Esophagus muscularis mucosa (tissue), 4 donors: ENCODE measurements at regions not wholly inside any gene's neighbourhood (a gene's known extent, or its start where the extent isn't known, plus 50 kb on each side); places are given as distances from the start of the nearest gene placed in this dataset.
A peak's percentile ranks its signal among the peaks of the same experiment; 100 is the strongest.

Experiments used
- DNase-seq: peaks from one replicate; pipeline ENCODE4 v3.0.0-alpha.2; 2017; ENCODE audit errors: extremely low spot score
- H3K27ac ChIP-seq, 4 donors: fragments of 200-600 bp; sonication (generic); replicated peaks in 1 of 4; 1 replicate in 3 of 4; 2 replicates in 1 of 4; pipeline ENCODE4 v1.5.1; 2016 to 2019; ENCODE audit warnings: mild to moderate bottlenecking in 1 of 4
- H3K27me3 ChIP-seq, 4 donors: fragments of 200-600 bp; sonication (generic); one replicate each; pipeline versions ENCODE4 v1.5.1 to v1.6.0; 2016 to 2019
- H3K36me3 ChIP-seq, 4 donors: fragments of 200-600 bp; sonication (generic); one replicate each; pipeline ENCODE4 v1.5.1; 2016 to 2019
- H3K4me1 ChIP-seq, 4 donors: fragments of 200-600 bp; sonication (generic); one replicate each; pipeline ENCODE4 v1.5.1; 2016 to 2019
- H3K4me3 ChIP-seq, 4 donors: fragments of 200-600 bp; sonication (generic); 1 replicate in 2 of 4; 2 replicates in 2 of 4; pipeline ENCODE4 v1.5.1; 2016 to 2019; ENCODE audit warnings: mild to moderate bottlenecking in 4 of 4, moderate library complexity in 1 of 4
- H3K9me3 ChIP-seq, 4 donors: fragments of 200-600 bp; sonication (generic); 1 replicate in 3 of 4; 2 replicates in 1 of 4; pipeline ENCODE4 v1.5.1; 2016 to 2019
- CTCF ChIP-seq, 3 experiments: fragments of 200-600 bp in 2 of 3; fragments of 450-650 bp in 1 of 3; sonication (generic) in 2 of 3; IDR thresholded peaks; one replicate each; pipeline ENCODE4 v1.5.1; 2017 to 2019; ENCODE audit warnings: antibody characterized with exemption in 3 of 3, mild to moderate bottlenecking in 2 of 3, moderate library complexity in 1 of 3
- EP300 ChIP-seq: sonication (generic); formaldehyde crosslinking; IDR thresholded peaks from one replicate; pipeline ENCODE4 v1.6.1; 2017; ENCODE audit warnings: antibody characterized with exemption
- POLR2A ChIP-seq: fragments of 450-650 bp; IDR thresholded peaks from one replicate; pipeline ENCODE4 v1.6.1; 2017; ENCODE audit warnings: antibody characterized with exemption, moderate library complexity, mild to moderate bottlenecking, low read depth
- POLR2AphosphoS5 ChIP-seq, 2 donors: sonication (generic); formaldehyde crosslinking; IDR thresholded peaks; one replicate each; pipeline ENCODE4 v1.6.1; 2017; ENCODE audit warnings: antibody characterized with exemption in 2 of 2
- WGBS: methylation state at CpG from one replicate; pipeline ENCODE4 v1.1.5; 2018; 5-methylcytosine and 5-hydroxymethylcytosine counted together
- intact Hi-C: fragments of 100-400 bp; cut with DNase I; formaldehyde crosslinking; loops from one replicate; pipeline ENCODE4 v1.15.1; 2023

- Histone ChIP-seq H3K36me3 (no peaks in the 10 kb centered on the region), H3K9me3 (no peaks in the 10 kb centered on the region), H3K27ac (no peak overlapping the region), H3K4me1 (peaks cover 0 to 8% (median 3%) of the 10 kb centered on the region in 4 donors), H3K4me3 (no peak overlapping the region), H3K27me3 (no peaks in the 10 kb centered on the region)
- 62% methylated on average over 3 of the region's 3 CpGs for WGBS
- DNase-seq, result no peak
- TF ChIP-seq POLR2AphosphoS5 (IDR thresholded peaks at IDR 0.05) (no peak), EP300 (no peak), CTCF (IDR thresholded peaks at IDR 0.05) (no peak), POLR2A (no peak)
- intact Hi-C loops, result no loop called here
Measured at GRCh38 chr13:78098249-78098648, 179.6 kb upstream of the EDNRB start.

GRCh38 chr13:78096221-78096620 lies 177.6 kb upstream of the EDNRB start:
- Histone ChIP-seq H3K4me3 (no peak overlapping the region), H3K9me3 (no peaks in the 10 kb centered on the region), H3K36me3 (no peaks in the 10 kb centered on the region), H3K27me3 (no peaks in the 10 kb centered on the region), H3K27ac (no peak overlapping the region), H3K4me1 (no peaks in the 10 kb centered on the region)
- DNase-seq, result no peak
- intact Hi-C loops, result no loop called here
- TF ChIP-seq POLR2AphosphoS5 (IDR thresholded peaks at IDR 0.05) (no peak), CTCF (IDR thresholded peaks at IDR 0.05) (no peak), EP300 (no peak), POLR2A (no peak)
- 100% methylated on average over 1 of the region's 1 CpG for WGBS

DNA sequence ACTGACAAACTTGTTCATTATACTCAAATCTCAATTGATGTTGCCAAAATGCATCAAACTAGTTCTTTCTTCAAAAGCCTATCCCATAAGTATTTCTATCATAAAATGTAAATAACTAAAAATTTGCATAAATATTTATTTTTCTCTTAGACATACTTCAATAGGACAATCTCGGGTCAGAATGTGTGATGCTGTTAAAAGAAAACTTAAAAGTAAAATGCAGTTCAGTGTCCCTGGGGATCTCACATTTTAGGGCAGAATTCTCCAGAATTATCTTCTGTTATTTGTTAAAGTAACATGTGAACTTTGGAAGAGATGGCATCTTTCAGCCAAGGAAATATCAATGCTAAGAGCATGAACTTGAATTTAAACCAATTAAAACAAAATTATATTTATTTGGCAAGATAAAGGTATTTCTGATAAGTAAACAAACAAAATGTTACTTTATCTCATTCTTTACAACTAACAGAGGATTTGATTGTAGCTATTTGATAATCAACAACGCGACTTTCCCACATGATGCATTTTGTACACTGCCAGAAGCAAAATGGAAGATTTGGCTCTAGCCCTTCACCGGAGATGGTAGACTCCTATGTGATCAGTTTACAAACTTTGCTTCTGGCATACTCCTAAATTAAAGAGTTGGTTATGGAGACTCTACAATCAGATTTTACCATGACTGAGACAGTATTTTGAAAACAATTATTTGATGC lies 169.5 kb upstream of the EDNRB start:
- DNase-seq, result no peak
- no peaks in the 10 kb centered on the region for H3K9me3 ChIP-seq
- TF ChIP-seq EP300, result no peak
- TF ChIP-seq CTCF (IDR thresholded peaks at IDR 0.05), result no peak
- TF ChIP-seq POLR2A, result no peak
- TF ChIP-seq POLR2AphosphoS5 (IDR thresholded peaks at IDR 0.05), result no peak
- WGBS, result 88% methylated on average over 4 of the region's 4 CpGs
- H3K4me3 ChIP-seq, result no peak overlapping the region
- no peaks in the 10 kb centered on the region for H3K36me3 ChIP-seq
- intact Hi-C loops, result no loop called here
- H3K27me3 ChIP-seq, result no peaks in the 10 kb centered on the region
- no peak overlapping the region for H3K27ac ChIP-seq
- peaks cover 0 to 14% (median 4%) of the 10 kb centered on the region in 4 donors for H3K4me1 ChIP-seq

- Histone ChIP-seq H3K4me3 (peak overlapping the region in 1 of 4 donors; percentile 7), H3K27me3 (no peaks in the 10 kb centered on the region), H3K4me1 (peaks cover 0 to 14% (median 4%) of the 10 kb centered on the region in 4 donors), H3K9me3 (peaks cover 2 to 10% (median 4%) of the 10 kb centered on the region in 4 donors), H3K36me3 (no peaks in the 10 kb centered on the region), H3K27ac (no peak overlapping the region)
- TF ChIP-seq POLR2A, result no peak
- DNase-seq, result no peak
- intact Hi-C loops, result no loop called here
- 44% methylated on average over 8 of the region's 8 CpGs for WGBS
Measured at GRCh38 chr13:78085434-78086225, 167.0 kb upstream of the EDNRB start.

GRCh38 chr13:78084401-78084800 lies 165.8 kb upstream of the EDNRB start:
- Histone ChIP-seq H3K27ac (no peak overlapping the region), H3K4me1 (peaks cover 0 to 14% (median 4%) of the 10 kb centered on the region in 4 donors), H3K36me3 (no peaks in the 10 kb centered on the region), H3K27me3 (no peaks in the 10 kb centered on the region), H3K9me3 (peaks cover 4 to 10% (median 4%) of the 10 kb centered on the region in 4 donors), H3K4me3 (no peak overlapping the region)
- 52% methylated on average over 1 of the region's 1 CpG for WGBS
- intact Hi-C loops, result no loop called here
- no peak for DNase-seq
- TF ChIP-seq EP300 (no peak), POLR2AphosphoS5 (IDR thresholded peaks at IDR 0.05) (no peak), POLR2A (no peak), CTCF (IDR thresholded peaks at IDR 0.05) (no peak)
